ENCODE measurements at regions not wholly inside any gene's neighbourhood (a gene's known extent, or its start where the extent isn't known, plus 50 kb on each side); places are given as distances from the start of the nearest gene placed in this dataset.

GRCh38 chr6:163952005-163952404 lies 537.5 kb downstream of the QKI start:
- DNase-seq (ENCODE audit: low spot score) = no peak

GRCh38 chr6:163951326-163951725 lies 536.8 kb downstream of the QKI start:
- DNase-seq (ENCODE audit: low spot score) = no peak

- DNase-seq (ENCODE audit: low spot score) = no peak
Measured at GRCh38 chr6:163950159-163950558, 535.6 kb downstream of the QKI start.

- DNase-seq (ENCODE audit: low spot score) = no peak
Measured at GRCh38 chr6:163949431-163949830, 534.9 kb downstream of the QKI start.

- DNase-seq (ENCODE audit: low spot score) = no peak
Measured at GRCh38 chr6:163948250-163948649, 533.7 kb downstream of the QKI start.

GRCh38 chr6:163947276-163947675 lies 532.8 kb downstream of the QKI start:
- DNase-seq (ENCODE audit: low spot score) = no peak

GRCh38 chr6:163946437-163946836 lies 531.9 kb downstream of the QKI start:
- DNase-seq (ENCODE audit: low spot score) = no peak

- no peak for DNase-seq (ENCODE audit: low spot score)
Measured at GRCh38 chr6:163945808-163946207, 531.3 kb downstream of the QKI start.

GRCh38 chr6:163944897-163945296 lies 530.4 kb downstream of the QKI start:
- DNase-seq (ENCODE audit: low spot score) = no peak

GRCh38 chr6:163943607-163944385 lies 529.3 kb downstream of the QKI start:
- no peak for DNase-seq (ENCODE audit: low spot score)

- no peak for DNase-seq (ENCODE audit: low spot score)
Measured at GRCh38 chr6:163942790-163943189, 528.3 kb downstream of the QKI start.

- no peak for DNase-seq (ENCODE audit: low spot score)
Measured at GRCh38 chr6:163941624-163941976, 527.1 kb downstream of the QKI start.

- no peak for DNase-seq (ENCODE audit: low spot score)
Measured at GRCh38 chr6:163940705-163941623, 526.4 kb downstream of the QKI start.

- no peak for DNase-seq (ENCODE audit: low spot score)
Measured at GRCh38 chr6:163937071-163937470, 522.6 kb downstream of the QKI start.

GRCh38 chr6:163935158-163935762 lies 520.7 kb downstream of the QKI start:
- DNase-seq (ENCODE audit: low spot score) = no peak

- no peak for DNase-seq (ENCODE audit: low spot score)
Measured at GRCh38 chr6:163930012-163930411, 515.5 kb downstream of the QKI start.

- DNase-seq (ENCODE audit: low spot score) = no peak
Measured at GRCh38 chr6:163929538-163929937, 515.0 kb downstream of the QKI start.

GRCh38 chr6:163926642-163927041 lies 512.1 kb downstream of the QKI start:
- DNase-seq (ENCODE audit: low spot score) = peak; percentile 37

- DNase-seq (ENCODE audit: low spot score) = no peak
Measured at GRCh38 chr6:163925839-163926238, 511.3 kb downstream of the QKI start.

- no peak for DNase-seq (ENCODE audit: low spot score)
Measured at GRCh38 chr6:163923658-163924411, 509.3 kb downstream of the QKI start.

GRCh38 chr6:163922562-163922961 lies 508.0 kb downstream of the QKI start:
- no peak for DNase-seq (ENCODE audit: low spot score)

- DNase-seq (ENCODE audit: low spot score) = no peak
Measured at GRCh38 chr6:163919652-163920051, 505.1 kb downstream of the QKI start.
